8988T (cell line): ENCODE measurements at regions not wholly inside any gene's neighbourhood (a gene's known extent, or its start where the extent isn't known, plus 50 kb on each side); places are given as distances from the start of the nearest gene placed in this dataset.

Experiments used
- DNase-seq: peaks from one replicate; pipeline ENCODE4 v3.0.0; 2011

DNA sequence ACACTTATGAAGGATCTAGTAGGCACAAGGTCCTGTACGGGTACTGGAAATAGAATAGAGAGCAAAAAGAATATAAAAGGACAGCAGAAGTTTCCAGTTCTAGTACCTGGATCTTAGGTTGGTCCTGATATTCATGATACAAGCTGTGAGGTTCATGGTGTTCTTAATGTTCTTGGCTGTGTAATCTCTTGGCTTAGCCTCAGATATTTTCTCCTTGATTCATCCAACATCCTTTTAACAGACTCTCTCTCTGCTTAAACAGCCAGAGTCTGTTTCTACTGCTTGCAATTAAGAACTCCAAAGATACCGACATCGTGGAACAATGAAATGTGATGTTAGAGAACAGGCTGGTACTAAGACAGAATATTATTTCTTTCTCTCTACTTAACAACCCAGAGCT is 49.9 kb downstream of the CNTN3 start:
- no peak for DNase-seq

DNA sequence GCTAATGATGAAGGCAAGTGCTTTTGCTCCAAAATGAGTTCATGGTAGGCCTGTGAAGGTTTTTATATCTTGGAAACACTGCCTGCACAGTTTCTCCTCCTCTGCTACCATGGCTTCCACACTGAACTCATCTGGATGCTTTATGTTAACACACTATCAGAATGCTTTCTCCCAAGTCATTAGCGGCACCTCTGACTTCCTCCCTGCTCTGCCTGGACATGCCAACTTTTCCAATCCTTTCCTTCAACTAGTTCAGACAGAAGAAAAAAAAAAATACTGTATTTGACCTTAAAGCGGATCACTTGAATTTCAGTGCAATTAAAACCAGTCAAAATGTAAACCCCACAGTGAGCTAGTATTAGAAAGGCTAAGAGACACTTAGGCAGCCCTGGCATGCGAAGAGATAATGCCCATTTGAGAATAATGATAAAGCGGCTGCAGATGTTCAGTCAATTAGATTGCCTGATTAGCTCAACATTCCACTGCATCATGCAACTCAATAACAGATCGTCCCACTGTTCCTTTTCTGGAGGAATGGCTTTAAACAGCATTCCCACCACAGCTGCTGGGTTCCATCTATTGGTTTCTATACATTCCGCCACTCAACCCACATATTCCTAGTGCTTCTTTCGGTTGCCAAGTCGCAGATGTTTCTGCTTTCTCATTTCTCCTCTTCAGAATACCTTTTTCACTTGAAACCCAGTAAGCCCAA is 51.7 kb downstream of the CNTN3 start:
- DNase-seq, result no peak

DNA sequence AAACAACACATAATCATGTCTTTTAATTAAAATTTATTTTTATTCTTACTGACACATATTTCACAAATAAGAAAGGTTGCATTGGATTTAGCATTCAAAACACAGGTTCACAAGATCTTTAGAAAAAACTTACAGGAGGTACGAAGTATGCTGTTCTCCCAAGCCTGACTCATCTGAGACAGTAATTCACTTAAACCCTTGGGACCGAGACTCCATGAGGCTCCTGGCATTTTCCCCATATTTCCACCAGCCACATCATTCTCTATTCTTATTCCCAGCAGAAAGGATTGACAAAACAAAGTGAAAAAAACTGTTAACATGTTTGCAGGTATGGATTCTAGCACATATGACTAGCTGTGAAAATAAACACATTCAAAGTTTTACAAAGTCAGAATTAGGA is 52.6 kb downstream of the CNTN3 start:
- DNase-seq, result no peak

DNA sequence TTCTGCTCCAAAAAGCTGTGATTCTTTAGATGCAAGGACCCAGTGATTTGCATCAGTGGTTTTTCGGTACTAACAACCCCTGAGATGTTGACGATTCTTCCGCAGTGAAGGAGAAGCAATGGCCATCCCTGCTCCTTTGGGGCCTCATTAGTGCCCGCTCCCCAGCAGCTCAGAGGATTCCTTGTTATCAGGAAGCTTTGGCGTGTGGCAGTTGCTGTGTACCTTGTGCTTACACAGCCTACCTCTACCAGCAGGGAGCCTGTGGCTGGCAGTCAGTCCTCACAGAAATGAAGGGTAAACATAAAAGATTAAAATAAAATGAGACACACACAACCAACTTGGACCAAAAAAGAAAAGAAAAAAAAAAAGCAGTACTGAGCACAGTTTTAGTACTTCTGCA is 55.2 kb downstream of the CNTN3 start:
- DNase-seq, result no peak

DNA sequence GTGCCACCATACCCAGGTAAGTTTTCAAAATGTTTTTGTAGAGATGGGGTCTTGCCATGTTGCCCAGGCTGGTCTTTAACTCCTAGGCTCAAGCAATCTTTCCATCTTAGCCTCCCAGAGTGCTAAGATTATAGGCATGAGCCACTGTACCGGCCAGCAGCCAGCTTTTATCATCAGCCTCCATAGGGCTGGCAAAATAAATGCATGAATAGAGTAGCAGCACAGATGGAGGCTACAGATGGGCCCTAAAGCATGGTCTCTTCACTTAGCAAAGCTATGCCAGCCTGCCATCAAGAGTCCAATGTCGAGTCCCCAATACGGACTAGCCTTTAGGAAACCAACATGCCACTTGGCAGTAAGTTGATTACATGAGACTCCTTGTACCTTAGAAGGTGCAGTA is 63.8 kb downstream of the CNTN3 start:
- DNase-seq, result no peak

DNA sequence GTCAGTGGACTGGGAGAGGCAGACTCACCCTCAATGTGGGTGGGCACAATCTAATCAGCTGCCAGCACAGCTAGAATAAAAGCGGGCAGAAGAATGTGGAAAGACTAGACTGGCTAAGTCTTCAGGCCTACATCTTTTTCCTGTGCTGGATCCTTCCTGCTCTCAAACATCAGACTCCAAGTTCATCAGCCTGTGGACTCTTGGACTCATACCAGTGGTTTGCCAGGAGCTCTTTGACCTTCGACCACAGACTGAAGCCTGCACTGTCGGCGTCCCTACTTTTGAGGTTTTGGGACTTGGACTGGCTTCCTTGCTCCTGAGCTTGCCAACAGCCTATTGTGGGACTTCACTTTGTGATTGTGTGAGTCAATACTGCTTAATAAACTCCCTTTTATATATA is 68.0 kb downstream of the CNTN3 start:
- DNase-seq, result no peak

DNA sequence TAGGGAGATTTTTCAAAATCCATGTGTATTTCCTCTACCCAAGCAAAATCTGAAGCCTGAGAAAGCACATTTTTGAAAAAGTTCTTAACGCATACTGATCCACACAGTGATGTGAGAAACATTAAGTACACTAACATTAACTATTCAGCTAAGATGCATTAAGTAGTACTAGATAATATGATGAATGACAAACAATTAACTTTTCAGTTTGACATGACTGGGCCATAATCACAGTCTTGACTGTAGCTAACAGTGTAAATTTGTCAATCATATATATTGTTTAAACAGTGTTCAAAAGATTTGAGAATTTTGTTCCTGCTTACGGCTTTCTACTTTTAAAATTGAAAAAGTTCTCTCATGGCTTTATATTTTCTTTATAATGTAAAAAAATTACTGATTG is 72.0 kb downstream of the CNTN3 start:
- no peak for DNase-seq

DNA sequence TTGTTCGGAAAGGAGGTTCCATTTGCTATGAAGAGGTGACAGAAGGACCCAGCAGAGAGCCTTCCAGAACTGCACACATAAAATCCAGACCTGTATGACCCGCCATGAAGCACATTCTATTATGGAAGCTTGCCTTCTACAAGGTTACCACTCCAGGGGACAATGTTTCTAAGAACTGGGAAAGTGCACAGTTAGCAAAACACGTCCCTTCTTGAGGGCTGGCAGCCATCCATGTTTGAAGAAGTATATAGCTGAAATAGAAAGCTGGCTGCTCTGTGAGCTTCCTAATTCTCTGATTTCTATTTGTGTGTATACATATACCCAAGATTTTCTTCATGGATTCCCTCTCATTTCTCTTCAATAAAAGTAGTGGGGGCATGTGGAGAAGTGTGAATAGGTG is 74.6 kb downstream of the CNTN3 start:
- DNase-seq, result no peak

DNA sequence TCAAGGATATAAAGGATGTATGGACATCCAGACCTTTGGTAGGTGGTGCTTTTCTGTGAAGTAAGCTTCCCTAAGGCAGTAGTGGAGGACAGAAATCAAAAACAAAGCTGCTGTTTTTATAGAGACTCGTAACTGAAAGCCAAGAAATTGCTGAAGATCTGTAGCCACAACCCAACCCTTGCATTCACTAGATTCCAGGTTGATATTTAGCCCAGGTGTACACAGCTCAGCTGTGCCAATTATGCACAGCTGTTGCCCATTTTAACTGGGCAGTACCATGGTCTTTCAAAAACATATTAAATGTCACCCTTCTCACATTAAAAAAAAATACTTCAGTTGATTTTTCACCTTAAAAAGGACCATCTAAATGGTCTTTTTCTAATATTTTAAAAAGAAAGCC is 75.8 kb downstream of the CNTN3 start:
- no peak for DNase-seq

DNA sequence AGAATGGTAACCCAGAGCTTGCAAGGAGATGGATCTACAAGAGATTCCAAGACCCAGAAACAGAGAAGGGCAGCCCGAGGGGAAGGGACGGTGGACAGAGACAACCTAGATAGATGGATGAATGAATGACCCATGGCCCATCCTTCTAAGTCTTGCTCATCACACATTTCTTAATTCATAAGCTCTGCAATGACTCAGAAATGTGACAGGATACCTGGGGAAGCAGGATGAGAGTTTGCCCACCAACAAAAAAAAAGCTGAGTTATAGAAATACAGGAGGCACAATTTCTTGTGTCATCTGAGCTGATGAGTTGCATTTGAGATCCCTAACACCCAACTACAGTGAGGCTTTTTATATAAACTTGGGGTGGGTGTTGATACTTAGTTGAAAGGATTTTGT is 76.6 kb downstream of the CNTN3 start:
- no peak for DNase-seq

DNA sequence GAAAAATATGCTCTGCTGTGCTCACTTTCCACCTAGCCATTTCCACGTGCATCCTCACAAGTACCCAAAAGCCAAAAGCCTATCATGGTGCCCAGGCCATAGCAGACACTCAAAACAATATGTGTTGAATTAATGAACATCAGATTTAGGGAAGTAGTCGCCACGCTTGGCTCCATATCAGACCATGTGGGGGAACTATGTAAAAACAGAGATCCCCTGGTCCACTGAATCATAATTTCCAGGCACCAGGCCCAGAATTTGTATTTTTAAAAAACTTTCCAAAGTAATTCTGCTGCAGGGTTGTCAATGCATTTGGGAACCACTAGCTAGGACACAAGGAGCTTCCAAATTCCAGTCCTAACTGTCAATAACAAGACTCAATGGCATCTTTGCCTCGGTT is 77.3 kb downstream of the CNTN3 start:
- DNase-seq, result no peak

DNA sequence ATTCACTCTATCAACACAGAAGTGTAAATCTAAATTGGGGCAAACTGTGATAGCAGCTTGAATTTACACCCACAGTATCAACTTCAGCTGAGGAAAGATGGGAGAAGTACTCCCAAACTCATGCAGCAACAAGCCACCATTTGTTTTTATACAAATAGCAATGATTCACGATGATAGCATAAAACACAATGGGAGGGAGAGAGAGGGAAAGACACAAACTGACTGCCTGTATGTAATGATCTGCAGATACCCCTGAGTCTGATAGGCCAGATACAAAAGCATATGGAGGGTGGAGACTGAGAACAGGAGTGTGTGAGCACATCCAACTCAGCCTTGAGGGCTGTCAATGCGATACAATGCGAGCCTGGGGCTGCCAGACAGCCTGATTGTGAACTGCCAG is 79.2 kb downstream of the CNTN3 start:
- DNase-seq, result no peak

DNA sequence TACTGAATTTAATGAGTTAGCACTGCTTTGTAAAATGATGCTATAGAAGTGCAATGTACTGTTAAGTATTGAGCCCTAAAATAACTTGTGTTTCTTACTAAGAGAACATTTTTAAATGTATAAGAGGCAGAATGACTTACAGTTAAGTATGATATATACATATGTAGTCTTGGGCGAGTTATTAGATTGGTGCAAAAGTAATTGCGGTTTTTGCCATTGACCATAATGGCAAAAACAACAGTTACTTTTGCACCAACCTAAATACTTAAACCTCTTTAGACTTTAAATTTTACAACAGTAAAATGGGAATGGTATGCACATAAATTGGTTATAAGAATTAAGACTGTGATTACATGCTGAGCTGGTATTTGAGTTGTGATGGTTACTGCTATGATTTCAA is 79.8 kb downstream of the CNTN3 start:
- DNase-seq, result no peak

DNA sequence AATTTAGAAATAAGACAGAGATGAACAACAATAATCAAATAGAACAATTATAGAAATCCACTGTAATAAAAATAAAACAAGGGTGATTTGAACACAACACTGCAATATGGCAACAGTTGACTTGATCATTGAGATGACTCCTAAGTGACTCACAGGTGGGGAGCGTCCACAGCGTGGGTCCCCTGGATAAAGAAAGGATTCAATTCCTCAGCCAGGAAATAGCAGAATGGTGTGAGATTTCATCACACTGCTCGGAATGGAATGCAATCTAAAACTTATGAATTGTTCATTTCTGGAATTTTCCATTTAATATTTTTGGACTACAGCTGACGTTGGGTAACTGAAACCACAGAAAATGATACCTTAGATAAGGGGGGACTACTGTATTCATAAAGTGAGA is 82.0 kb downstream of the CNTN3 start:
- DNase-seq, result no peak

DNA sequence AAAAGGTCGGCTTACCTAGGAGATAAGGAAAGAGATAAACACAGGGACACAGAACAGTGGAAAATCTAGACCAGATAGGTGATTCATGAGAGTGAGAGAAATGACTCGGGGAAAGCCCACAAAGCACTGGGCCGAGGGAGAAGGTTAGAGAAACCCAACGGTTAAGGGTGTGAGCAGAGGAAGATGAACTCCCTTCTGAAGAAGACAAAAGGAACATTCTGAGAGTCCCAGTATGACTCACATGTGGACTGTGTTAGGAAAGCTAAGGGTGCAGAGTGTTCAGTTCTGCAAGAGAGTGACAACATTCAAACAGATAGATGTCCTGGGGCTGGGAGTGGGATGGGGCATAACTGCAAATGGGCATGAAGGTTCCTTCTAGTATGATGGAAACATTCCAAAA is 83.0 kb downstream of the CNTN3 start:
- no peak for DNase-seq

DNA sequence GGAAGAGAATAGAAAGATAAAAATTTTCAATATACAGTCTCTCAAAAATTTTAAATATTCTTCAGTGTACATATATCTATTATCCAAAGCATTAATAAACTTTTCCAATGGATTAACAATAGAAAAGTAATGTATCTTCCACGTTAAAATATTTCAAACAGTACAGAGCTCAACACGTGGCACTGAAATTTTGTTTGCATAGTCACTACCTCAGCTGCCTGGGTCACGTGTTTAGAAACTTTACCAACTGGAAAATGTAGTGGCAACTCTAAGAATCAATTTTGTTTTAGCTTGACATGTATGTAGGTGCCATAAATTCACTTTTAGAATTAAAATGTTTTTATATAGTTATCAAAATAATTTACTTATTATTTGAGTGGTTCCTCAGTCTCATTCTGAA is 85.3 kb downstream of the CNTN3 start:
- no peak for DNase-seq

DNA sequence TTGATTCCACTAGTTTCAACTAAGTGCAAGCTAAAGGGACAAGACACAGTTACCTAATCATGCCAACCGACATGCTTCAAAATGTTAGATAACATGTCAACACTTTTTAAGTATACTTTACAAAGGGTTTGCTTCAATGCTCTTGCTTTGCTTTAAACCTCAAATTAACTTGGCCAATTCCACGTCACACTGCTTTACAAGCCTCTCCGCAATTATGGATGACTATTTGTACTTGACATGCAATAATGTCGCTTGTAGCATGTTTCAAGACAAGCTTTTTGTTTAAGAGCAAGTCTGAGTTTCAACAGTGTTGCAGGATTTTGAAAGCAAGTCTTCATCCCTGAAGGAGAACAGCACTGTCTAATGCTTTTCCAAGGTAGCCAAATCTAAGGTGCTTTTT is 86.9 kb downstream of the CNTN3 start:
- no peak for DNase-seq

DNA sequence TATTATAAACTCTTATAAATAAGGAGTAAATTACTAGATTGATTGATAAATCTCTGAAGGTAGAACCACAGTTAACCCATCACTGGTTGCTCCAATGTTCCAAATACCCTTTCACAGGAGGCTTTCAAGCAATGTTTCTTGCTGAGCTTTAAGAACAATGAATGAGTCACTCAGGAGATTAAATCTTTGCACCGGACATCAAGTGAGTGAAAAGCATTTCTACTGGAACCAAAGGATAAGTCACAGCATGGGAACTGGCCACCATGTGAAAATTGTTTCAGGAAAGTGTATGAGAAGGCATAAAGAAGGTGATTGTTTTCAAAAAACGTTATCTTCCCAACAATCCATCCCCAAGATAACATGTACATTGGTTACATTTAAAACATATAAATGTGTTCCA is 90.6 kb downstream of the CNTN3 start:
- DNase-seq, result no peak

DNA sequence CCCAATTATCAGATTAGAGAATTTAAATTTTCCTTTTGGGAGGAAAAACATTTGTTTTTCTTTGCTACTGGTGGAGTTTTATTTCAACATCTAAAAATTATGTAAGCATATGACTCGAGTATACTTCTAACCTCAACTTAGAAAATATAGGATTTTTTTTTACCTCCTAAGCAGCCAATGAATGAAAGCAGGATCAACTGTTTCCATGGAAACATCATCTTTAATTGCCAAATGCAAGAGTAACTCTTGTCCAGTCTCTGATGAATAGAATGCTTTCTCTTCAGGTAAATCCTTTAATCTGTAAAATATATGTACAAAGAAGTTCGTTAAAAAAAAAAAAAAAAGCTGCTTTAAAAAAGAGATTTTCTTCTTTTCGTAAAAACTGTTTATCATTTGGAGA is 93.6 kb downstream of the CNTN3 start:
- DNase-seq, result no peak

DNA sequence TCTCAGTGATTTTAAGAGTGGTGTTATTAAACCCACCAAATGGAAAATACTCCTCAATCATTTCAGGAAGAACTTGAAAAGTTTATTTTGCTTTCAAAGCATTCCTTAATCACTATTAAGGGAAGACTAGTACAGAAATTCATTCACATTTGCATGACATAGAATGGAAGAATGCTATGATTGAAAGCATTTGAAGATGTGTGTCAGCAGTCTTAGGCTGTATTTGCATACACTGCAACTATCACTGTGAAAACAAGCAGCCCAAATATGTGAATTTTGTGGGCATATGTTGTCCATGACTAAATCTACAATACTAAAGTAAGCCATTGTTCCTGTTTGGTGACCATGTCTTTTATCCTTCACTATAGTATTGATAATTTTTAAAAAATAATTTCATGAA is 95.8 kb downstream of the CNTN3 start:
- DNase-seq, result no peak

DNA sequence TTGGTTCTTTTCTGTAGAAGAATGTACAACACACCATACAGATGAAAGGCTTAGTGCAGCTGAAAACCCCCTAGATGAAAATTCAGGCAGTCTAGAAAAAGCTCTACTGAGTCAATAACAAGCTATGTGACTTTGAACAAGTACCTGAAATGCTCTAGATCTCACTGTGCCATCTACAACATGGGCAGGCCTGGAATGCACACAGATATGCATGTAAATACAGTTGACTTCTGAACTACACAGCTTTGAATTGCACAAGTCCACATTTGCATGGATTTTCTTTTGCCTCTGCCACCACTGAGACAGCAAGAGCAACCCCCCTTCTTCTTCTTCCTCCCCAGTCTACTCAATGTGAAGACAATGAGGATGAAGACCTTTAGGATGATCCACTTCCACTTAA is 98.4 kb downstream of the CNTN3 start:
- DNase-seq, result no peak

DNA sequence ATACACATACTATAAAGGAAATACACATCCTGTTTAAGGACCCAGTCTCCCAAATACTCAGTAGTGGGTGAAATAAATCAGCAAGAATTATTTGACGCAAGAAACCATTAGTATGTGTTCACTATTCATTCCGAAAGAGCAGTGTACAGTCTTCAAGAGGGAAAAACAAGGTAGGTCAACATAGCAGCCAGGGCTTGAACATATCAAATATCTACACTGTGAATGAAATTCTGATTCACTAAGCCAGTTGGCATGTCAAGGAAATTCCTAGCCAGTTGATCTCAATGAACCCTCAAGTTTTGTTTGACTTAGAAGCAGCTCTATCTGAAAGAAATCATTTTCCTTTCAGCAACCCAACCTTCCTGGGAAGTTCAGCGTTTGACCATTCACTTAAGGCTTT is 99.0 kb downstream of the CNTN3 start:
- no peak for DNase-seq

DNA sequence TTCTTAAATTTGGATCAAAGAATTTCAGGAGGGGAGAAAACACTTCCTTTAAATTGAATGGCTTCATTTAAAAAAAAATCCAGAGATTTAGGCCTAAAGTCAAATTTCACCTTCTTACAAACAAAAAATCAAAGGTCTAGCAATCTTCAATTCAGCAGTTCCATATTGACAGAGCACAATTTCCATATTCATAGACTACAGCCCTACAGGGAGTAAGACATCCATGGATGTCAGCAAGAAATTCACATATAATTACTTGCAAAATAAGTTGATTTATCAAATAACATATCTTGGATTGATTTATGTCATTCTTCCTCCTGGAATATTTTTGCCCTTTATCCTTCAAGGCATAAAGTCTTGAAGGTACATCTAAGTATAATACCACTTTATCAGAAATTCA is 103.4 kb downstream of the CNTN3 start:
- DNase-seq, result no peak

DNA sequence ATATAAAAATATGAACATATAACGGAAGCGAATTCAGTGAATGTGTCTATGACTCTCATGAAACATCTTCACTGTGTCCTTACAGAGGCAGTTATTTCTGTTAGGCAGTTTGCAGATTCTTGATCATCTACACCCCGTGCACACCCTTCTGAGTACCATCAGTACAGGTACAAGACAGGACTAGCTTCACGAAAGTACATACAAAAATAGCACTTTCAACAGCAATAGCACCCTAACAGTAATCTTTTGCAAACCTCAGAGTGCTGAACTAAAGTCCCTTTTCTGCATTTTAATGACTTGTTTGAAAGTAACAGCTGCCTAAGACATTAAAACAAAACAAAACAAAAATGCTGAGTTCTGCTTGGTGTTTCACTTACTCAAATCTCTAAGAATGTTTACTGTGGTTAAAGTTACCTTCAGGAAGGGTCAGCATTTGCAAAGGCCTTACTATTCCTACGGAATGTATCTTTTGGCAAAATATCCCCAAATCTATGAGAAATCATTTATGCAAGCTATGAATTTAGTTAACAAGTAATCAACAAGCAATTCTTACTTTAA is 104.1 kb downstream of the CNTN3 start:
- DNase-seq, result no peak

DNA sequence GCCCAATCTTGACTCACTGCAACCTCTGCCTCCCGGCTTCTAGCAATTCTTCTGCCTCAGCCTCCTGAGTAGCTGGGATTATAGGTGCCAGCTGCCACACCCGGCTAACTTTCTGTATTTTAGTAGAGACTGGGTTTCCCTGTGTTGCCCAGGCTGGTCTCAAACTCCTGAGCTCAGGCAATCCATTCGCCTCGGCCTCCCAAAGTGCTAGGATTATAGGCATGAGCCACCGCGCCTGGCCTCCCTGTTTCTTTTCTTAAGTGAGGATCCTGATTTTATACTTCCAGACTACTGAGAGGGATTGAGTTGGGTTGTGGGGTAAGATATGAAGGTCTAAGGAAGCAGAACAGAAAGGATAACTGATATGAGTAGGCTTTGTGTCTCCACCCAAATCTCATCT is 106.8 kb downstream of the CNTN3 start:
- no peak for DNase-seq

DNA sequence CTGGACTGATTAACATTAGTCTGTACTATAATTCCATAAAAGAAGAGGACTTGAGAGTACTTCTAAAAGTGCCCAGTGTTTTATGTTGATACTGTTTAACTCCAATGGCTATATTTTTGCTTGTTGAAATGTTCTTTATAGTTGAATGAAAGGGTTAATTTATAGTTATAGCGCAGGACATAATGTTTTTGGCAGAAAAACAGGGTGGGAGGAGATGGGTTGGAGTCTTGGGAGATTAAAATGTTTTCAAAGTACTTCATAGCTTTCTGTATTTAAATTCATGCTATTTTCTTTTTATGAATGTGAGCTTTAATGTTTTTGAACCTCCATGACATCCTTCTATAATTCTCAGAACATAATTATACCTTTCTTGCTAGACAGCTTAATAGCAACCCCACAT is 108.2 kb downstream of the CNTN3 start:
- no peak for DNase-seq
